Tibial nerve (tissue), 4 donors: ENCODE measurements at regions not wholly inside any gene's neighbourhood (a gene's known extent, or its start where the extent isn't known, plus 50 kb on each side); places are given as distances from the start of the nearest gene placed in this dataset.

Experiments used
- DNase-seq, 2 donors: peaks; one replicate each; pipeline ENCODE4 v3.0.0-alpha.2; 2019; ENCODE audit warnings: low spot score in 2 of 2
- H3K27ac ChIP-seq, 4 donors: fragments of 200-600 bp; sonication (generic) in 3 of 4; one replicate each; pipeline ENCODE4 v1.5.1; 2017 to 2019; ENCODE audit warnings: mild to moderate bottlenecking in 1 of 4
- H3K27me3 ChIP-seq, 2 donors: fragments of 200-600 bp; sonication (generic) in 1 of 2; one replicate each; pipeline versions ENCODE4 v1.5.1 to v1.6.0; 2017 to 2019
- H3K36me3 ChIP-seq, 3 donors: fragments of 200-600 bp; sonication (generic); one replicate each; pipeline ENCODE4 v1.5.1; 2018 to 2019
- H3K4me1 ChIP-seq, 4 donors: fragments of 200-600 bp; sonication (generic) in 3 of 4; one replicate each; pipeline ENCODE4 v1.5.1; 2017 to 2019
- H3K4me3 ChIP-seq, 4 donors: fragments of 200-600 bp; sonication (generic) in 3 of 4; one replicate each; pipeline ENCODE4 v1.5.1; 2017 to 2019; ENCODE audit warnings: mild to moderate bottlenecking in 1 of 4, moderate library complexity in 1 of 4
- H3K9me3 ChIP-seq, 4 donors: fragments of 200-600 bp; sonication (generic) in 3 of 4; one replicate each; pipeline ENCODE4 v1.5.1; 2017 to 2019
- EP300 ChIP-seq, 2 donors: sonication (generic); formaldehyde crosslinking; IDR thresholded peaks; one replicate each; pipeline ENCODE4 v1.6.1; 2017; ENCODE audit warnings: antibody characterized with exemption in 2 of 2, mild to moderate bottlenecking in 1 of 2
- POLR2A ChIP-seq, 2 donors: fragments of 450-650 bp; IDR thresholded peaks; one replicate each; pipeline ENCODE4 v1.6.1; 2017; ENCODE audit warnings: antibody characterized with exemption in 2 of 2, mild to moderate bottlenecking in 2 of 2, moderate library complexity in 2 of 2
- WGBS, 2 donors: methylation state at CpG; one replicate each; pipeline ENCODE4 v1.1.5; 2018; 5-methylcytosine and 5-hydroxymethylcytosine counted together
- TF ChIP-seq, protein P1 (sequence below), 5 experiments: fragments of 200-600 bp in 3 of 5; fragments of 450-650 bp in 2 of 5; sonication (generic) in 3 of 5; IDR thresholded peaks; one replicate each; pipeline ENCODE4 v1.5.1; 2016 to 2019; ENCODE audit warnings: antibody characterized with exemption in 5 of 5, mild to moderate bottlenecking in 3 of 5, moderate library complexity in 2 of 5

DNA sequence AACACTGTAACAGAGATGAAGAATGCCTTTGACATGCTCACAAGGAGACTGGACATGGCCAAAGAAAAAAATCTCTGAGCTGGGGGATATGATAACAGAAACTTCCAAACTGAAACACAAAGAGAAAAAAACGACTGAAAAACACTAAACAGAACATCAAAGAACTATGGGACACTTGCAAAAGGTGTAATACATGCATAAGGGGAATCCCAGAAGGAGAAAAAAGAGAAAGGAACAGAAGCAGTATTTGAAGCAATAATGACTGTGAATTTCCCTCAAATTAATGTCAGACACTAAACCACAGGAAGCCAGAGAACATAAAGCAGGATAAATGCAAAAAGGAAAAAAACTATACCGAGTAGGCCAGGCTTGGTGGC, 117.4 kb upstream of the ARID1B start:
- Histone ChIP-seq H3K4me3 (no peak overlapping the region), H3K36me3 (no peaks in the 10 kb centered on the region), H3K27ac (no peak overlapping the region), H3K4me1 (peaks cover 0 to 17% (median 0%) of the 10 kb centered on the region in 4 donors), H3K27me3 (no peaks in the 10 kb centered on the region), H3K9me3 (no peaks in the 10 kb centered on the region)
- no peak for DNase-seq
- TF ChIP-seq EP300 (IDR thresholded peaks at IDR 0.05) (no peak), POLR2A (IDR thresholded peaks at IDR 0.05) (no peak)
- TF ChIP-seq, protein P1, sequence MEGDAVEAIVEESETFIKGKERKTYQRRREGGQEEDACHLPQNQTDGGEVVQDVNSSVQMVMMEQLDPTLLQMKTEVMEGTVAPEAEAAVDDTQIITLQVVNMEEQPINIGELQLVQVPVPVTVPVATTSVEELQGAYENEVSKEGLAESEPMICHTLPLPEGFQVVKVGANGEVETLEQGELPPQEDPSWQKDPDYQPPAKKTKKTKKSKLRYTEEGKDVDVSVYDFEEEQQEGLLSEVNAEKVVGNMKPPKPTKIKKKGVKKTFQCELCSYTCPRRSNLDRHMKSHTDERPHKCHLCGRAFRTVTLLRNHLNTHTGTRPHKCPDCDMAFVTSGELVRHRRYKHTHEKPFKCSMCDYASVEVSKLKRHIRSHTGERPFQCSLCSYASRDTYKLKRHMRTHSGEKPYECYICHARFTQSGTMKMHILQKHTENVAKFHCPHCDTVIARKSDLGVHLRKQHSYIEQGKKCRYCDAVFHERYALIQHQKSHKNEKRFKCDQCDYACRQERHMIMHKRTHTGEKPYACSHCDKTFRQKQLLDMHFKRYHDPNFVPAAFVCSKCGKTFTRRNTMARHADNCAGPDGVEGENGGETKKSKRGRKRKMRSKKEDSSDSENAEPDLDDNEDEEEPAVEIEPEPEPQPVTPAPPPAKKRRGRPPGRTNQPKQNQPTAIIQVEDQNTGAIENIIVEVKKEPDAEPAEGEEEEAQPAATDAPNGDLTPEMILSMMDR (IDR thresholded peaks at IDR 0.05), result no peak
- 78 to 79% methylated on average over 2 of the region's 2 CpGs for WGBS, 2 donors

DNA sequence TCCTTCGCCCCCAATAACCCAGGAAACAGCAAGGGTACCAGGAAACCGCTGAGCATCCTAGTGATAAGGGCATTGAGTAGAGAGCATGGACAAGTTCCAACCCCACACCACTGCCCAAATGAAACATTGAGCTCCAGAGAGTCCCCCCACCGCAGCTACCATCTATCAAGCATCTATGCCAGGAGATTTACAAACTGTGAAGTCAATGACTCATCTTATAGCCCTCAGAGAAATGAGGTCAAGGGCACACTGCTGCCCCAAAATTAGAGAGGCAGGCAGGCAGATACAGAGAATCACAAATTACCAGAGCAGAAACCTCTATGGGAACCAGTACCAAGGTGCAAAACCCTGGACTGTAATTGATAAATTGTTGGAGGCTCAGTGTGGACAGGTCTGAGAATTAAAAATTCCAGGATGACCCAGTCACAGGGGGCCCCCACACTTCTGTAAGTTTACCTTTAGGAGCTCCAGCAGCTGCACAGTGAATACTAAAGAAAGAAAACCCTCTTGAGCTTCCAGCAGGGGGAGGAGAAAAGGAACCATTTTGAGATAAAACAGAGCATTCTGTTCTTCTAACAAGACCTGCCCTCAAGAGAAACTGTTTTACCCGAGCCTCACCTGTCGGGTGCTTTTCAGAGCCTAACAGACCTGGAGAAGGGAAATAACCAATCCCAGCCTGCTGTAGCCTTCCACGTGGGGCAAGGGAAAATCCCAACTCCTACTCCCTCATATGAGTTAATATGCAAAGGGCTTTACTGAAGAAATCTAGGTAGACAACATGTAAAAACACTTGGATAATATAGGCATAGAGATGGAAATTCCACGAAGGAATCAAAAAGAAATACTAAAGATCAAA, 118.0 kb upstream of the ARID1B start:
- H3K4me1 ChIP-seq, result peaks cover 0 to 17% (median 0%) of the 10 kb centered on the region in 4 donors
- H3K4me3 ChIP-seq, result no peak overlapping the region
- no peaks in the 10 kb centered on the region for H3K36me3 ChIP-seq
- WGBS, 2 donors, result 87 to 89% methylated on average over 7 of the region's 7 CpGs
- TF ChIP-seq POLR2A (IDR thresholded peaks at IDR 0.05), result no peak
- no peaks in the 10 kb centered on the region for H3K27me3 ChIP-seq
- DNase-seq, result no peak
- H3K9me3 ChIP-seq, result no peaks in the 10 kb centered on the region
- H3K27ac ChIP-seq, result no peak overlapping the region

DNA sequence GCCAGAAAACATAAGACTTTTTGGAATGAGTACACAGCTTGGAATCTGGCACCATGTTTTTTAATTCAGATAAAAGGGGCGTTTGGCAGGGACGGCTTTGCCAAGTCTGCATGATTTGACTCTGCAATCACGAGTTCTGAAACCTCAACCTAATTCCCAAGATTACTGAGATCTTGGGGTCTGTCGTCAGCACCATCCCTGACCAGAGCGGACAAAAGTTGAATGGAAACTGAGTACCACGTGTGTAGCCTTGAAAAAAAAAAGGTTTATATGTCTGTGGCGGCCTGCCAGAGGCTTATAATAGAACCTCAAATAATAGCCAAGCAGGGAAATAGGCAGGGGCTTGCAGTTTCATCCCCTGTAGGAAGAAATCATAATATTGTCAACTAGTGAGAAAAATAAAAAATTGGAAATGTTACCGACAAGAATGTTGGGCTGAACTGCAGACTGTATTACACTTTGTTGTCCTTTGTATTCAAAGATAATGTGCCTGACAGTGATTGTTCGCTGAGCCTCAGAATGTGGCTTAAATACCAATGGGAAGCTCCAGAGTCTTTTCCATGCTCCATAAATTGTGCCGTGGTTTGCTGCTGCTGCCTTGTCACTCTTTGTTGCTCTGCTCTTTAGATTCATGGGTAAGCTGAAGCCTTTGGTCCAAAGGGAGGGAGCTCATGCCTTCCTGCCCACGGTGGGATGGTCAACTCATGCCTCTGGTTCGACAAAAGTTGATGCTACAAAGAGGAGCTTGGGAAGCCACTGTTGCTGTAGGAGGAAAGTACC, 118.8 kb upstream of the ARID1B start:
- DNase-seq, result peak in 1 of 2 donors; percentile 23
- Histone ChIP-seq H3K9me3 (no peaks in the 10 kb centered on the region), H3K36me3 (no peaks in the 10 kb centered on the region), H3K4me3 (no peak overlapping the region), H3K27me3 (no peaks in the 10 kb centered on the region), H3K4me1 (peaks cover 0 to 17% (median 0%) of the 10 kb centered on the region in 4 donors), H3K27ac (no peak overlapping the region)
- TF ChIP-seq EP300 (IDR thresholded peaks at IDR 0.05) (peak; percentile 21 to 22), POLR2A (IDR thresholded peaks at IDR 0.05) (no peak)
- WGBS, 2 donors, result 18 to 27% methylated on average over 12 of the region's 12 CpGs

DNA sequence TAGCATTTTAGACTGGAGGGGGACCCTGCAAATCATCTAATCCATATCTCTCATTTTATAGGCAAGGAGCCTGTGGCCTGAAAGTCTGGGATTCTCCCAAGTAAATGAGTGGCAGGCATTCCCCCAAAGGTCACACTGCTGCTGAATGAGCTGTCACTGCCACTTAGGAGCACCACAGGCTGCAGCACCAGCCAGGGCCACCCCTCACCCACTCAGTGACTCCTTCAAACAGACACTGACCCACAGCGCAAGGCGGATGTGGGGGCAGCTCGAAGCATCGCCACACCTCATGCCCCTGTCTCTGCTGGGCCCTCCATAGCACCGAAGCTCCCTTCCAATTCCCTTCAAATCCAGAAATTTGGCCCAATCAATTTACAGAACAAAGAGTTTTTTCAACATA, 119.9 kb upstream of the ARID1B start:
- H3K36me3 ChIP-seq, result no peaks in the 10 kb centered on the region
- peaks cover 0 to 17% (median 0%) of the 10 kb centered on the region in 4 donors for H3K4me1 ChIP-seq
- H3K27ac ChIP-seq, result no peak overlapping the region
- TF ChIP-seq POLR2A (IDR thresholded peaks at IDR 0.05) (no peak), EP300 (IDR thresholded peaks at IDR 0.05) (no peak)
- TF ChIP-seq, protein P1 (IDR thresholded peaks at IDR 0.05), result no peak
- 84 to 85% methylated on average over 5 of the region's 5 CpGs for WGBS, 2 donors
- no peaks in the 10 kb centered on the region for H3K27me3 ChIP-seq
- H3K4me3 ChIP-seq, result no peak overlapping the region
- no peaks in the 10 kb centered on the region for H3K9me3 ChIP-seq
- no peak for DNase-seq

DNA sequence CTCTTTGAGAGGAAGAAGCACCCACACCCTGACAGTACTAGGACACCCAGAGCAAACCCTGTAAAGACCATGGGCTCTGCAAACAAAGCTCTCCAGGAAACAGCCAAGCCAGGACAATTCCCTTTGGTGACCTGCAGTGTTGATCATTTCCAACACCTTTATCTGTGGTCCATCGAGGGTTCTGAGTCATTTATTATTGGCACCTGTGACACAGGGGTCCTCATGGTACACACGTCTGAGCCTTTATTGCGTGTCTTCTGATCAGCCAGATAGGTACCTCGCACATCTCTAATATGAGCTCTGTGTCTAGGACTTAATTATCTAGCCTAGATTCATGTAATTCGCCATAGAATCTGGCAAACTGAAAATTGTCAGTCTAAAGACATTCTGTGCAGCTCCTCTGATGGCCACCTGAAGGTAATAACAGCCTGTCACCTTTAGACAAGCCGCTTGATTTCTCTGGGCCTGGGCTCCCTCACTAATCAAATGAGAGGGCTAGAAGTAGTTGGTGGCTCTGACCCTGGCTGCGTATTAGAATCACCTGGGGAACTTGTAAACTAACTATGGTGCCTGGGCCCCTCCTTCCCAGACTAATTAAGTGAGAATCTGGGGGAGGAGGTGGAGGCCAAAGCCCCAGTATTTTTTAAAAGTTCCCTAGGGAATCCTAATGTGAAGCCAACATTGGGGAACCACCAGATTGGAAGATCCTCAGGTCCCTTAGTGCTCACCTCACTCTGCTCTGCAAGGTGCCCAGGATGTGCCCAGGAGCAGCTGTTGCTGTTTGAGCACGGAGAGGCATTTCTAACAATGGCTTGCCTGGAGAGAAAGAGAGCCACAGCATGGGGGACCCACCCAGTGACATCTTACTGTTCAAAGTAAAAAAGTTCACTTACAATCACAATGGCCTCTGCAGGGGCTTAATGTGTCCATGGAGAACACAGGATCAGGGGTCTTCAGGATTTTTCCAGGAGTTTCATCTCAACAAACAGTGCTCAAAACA, 122.0 kb upstream of the ARID1B start:
- H3K27ac ChIP-seq, result no peak overlapping the region
- DNase-seq, result no peak
- no peaks in the 10 kb centered on the region for H3K27me3 ChIP-seq
- no peak for TF ChIP-seq POLR2A (IDR thresholded peaks at IDR 0.05)
- TF ChIP-seq EP300 (IDR thresholded peaks at IDR 0.05), result no peak
- TF ChIP-seq, protein P1 (IDR thresholded peaks at IDR 0.05), result no peak
- H3K4me1 ChIP-seq, result peaks cover 0 to 17% (median 0%) of the 10 kb centered on the region in 4 donors
- no peaks in the 10 kb centered on the region for H3K36me3 ChIP-seq
- 93 to 94% methylated on average over 7 to 8 of the region's 8 CpGs for WGBS, 2 donors
- H3K4me3 ChIP-seq, result no peak overlapping the region
- H3K9me3 ChIP-seq, result peaks cover 0 to 13% (median 0%) of the 10 kb centered on the region in 4 donors
